Prostate gland (tissue), 2 donors: ENCODE measurements at regions not wholly inside any gene's neighbourhood (a gene's known extent, or its start where the extent isn't known, plus 50 kb on each side); places are given as distances from the start of the nearest gene placed in this dataset.

ENCODE experiments used
- DNase-seq: peaks from one replicate; pipeline ENCODE4 v3.0.0-alpha.2; 2019; ENCODE audit warnings: low spot score
- H3K27ac ChIP-seq, 2 donors: fragments of 200-600 bp; sonication (generic); 2 replicates each; pipeline ENCODE4 v1.5.1; 2017 to 2019
- H3K27me3 ChIP-seq: fragments of 200-600 bp; sonication (generic); replicated peaks from 2 replicates; pipeline ENCODE4 v1.5.1; 2019; ENCODE audit not compliant: insufficient read depth
- H3K36me3 ChIP-seq, 2 donors: fragments of 200-600 bp; sonication (generic); 1 replicate in 1 of 2; 2 replicates in 1 of 2; pipeline versions ENCODE4 v1.5.1 to v1.8.1; 2017 to 2019
- H3K4me1 ChIP-seq: fragments of 200-600 bp; sonication (generic); replicated peaks from 2 replicates; pipeline ENCODE4 v1.5.1; 2019
- H3K4me3 ChIP-seq, 2 donors: fragments of 200-600 bp; sonication (generic); 2 replicates each; pipeline ENCODE4 v1.5.1; 2017 to 2019
- H3K9me3 ChIP-seq: fragments of 200-600 bp; sonication (generic); 2 replicates; pipeline ENCODE4 v1.5.1; 2017
- POLR2A ChIP-seq: fragments of 450-650 bp; IDR thresholded peaks from one replicate; pipeline ENCODE4 v1.6.1; 2016; ENCODE audit warnings: antibody characterized with exemption, mild to moderate bottlenecking
- POLR2AphosphoS5 ChIP-seq: sonication (generic); formaldehyde crosslinking; IDR thresholded peaks from one replicate; pipeline ENCODE4 v1.6.1; 2017; ENCODE audit warnings: antibody characterized with exemption
- WGBS: methylation state at CpG from one replicate; pipeline ENCODE4 v1.1.5; 2018; 5-methylcytosine and 5-hydroxymethylcytosine counted together
- intact Hi-C: fragments of 100-400 bp; cut with DNase I; formaldehyde crosslinking; loops from one replicate; pipeline ENCODE4 v1.14.2; 2022
- TF ChIP-seq, protein P1 (sequence below), 4 experiments: fragments of 200-600 bp in 2 of 4; fragments of 450-650 bp in 2 of 4; sonication (generic) in 2 of 4; IDR thresholded peaks; 1 replicate in 3 of 4; 2 replicates in 1 of 4; pipeline ENCODE4 v1.5.1; 2016 to 2019; ENCODE audit warnings: antibody characterized with exemption in 4 of 4, mild to moderate bottlenecking in 2 of 4, moderate library complexity in 2 of 4

DNA sequence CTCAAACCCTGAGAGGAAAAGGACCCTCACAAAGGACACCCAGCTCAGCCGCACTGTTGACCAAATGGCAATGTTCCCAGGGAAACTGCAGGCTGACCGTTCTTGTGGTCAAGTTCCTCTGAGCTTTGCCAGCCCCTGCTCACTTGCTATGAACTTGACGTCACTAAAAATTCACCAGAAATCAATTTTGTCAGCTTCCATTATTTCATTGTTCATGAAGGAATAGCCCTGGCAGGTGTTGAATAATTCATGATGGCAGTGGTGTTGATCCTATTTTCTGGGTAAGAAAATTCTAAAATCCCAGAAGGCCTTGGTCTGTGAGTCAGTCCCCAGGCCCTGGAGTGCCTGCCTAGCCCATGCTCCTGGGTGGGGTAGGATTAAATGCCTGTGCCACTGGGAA, 318.9 kb downstream of the ZNF326 start:
- DNase-seq = no peak
- H3K36me3 ChIP-seq = no peaks in the 10 kb centered on the region
- no peak overlapping the region for H3K27ac ChIP-seq
- TF ChIP-seq, protein P1, sequence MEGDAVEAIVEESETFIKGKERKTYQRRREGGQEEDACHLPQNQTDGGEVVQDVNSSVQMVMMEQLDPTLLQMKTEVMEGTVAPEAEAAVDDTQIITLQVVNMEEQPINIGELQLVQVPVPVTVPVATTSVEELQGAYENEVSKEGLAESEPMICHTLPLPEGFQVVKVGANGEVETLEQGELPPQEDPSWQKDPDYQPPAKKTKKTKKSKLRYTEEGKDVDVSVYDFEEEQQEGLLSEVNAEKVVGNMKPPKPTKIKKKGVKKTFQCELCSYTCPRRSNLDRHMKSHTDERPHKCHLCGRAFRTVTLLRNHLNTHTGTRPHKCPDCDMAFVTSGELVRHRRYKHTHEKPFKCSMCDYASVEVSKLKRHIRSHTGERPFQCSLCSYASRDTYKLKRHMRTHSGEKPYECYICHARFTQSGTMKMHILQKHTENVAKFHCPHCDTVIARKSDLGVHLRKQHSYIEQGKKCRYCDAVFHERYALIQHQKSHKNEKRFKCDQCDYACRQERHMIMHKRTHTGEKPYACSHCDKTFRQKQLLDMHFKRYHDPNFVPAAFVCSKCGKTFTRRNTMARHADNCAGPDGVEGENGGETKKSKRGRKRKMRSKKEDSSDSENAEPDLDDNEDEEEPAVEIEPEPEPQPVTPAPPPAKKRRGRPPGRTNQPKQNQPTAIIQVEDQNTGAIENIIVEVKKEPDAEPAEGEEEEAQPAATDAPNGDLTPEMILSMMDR (IDR thresholded peaks at IDR 0.05) = no peak
- no peak for TF ChIP-seq POLR2AphosphoS5
- no peak for TF ChIP-seq POLR2A
- 75% methylated on average over 3 of the region's 3 CpGs for WGBS
- H3K4me1 ChIP-seq = no peaks in the 10 kb centered on the region
- no peak overlapping the region for H3K4me3 ChIP-seq
- no peaks in the 10 kb centered on the region for H3K9me3 ChIP-seq
- intact Hi-C loops = no loop called here
- H3K27me3 ChIP-seq = no peaks in the 10 kb centered on the region

DNA sequence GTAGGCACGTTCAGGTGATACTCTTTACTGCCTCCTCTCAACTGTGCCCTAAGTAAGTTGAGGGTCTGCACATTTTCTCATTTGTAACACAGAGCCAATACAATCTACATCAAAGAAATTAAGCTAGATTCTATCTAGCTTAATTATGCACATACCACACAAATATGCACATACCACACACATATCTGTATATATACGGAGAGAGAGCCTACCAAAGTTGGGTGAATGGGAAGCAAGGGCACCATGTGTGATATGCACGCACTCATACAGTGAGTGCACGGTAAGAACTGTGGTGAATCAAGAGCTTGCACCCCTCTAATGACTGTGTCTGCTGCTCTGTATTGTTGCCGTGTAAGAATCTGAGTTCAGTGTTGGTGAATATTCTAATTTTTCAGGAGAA, 314.9 kb downstream of the ZNF326 start:
- Histone ChIP-seq H3K4me1 (no peaks in the 10 kb centered on the region), H3K36me3 (no peaks in the 10 kb centered on the region), H3K27ac (no peak overlapping the region), H3K9me3 (no peaks in the 10 kb centered on the region), H3K4me3 (no peak overlapping the region), H3K27me3 (no peaks in the 10 kb centered on the region)
- TF ChIP-seq POLR2A = no peak
- no peak for TF ChIP-seq POLR2AphosphoS5
- TF ChIP-seq, protein P1 (IDR thresholded peaks at IDR 0.05) = no peak
- DNase-seq = no peak
- 88% methylated on average over 5 of the region's 5 CpGs for WGBS
- intact Hi-C loops = no loop called here

DNA sequence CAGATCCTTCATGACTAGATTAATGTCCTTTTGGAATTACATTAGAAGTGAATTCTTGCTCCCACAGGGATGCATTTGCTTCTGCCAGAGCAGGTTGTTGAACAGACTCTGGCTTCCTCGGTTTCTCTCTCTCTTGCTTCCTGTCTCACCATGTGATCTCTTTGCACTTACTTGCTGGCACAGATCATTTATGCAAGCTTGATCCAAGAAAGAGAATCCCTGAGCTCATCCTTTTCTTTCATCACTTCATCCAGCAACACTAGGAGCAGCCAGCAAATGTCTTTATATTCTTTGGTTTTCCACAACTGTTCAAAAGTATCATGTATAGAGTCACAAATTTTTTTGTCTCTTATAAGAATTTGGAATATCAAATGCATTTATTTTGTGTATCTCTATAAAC, 313.5 kb downstream of the ZNF326 start:
- 68% methylated on average over 1 of the region's 1 CpG for WGBS
- H3K4me3 ChIP-seq = no peak overlapping the region
- TF ChIP-seq POLR2A = no peak
- TF ChIP-seq, protein P1 (IDR thresholded peaks at IDR 0.05) = no peak
- no peak for TF ChIP-seq POLR2AphosphoS5
- H3K36me3 ChIP-seq = no peaks in the 10 kb centered on the region
- H3K27ac ChIP-seq = no peak overlapping the region
- H3K4me1 ChIP-seq = no peaks in the 10 kb centered on the region
- intact Hi-C loops = no loop called here
- H3K9me3 ChIP-seq = no peaks in the 10 kb centered on the region
- DNase-seq = no peak
- H3K27me3 ChIP-seq = no peaks in the 10 kb centered on the region

DNA sequence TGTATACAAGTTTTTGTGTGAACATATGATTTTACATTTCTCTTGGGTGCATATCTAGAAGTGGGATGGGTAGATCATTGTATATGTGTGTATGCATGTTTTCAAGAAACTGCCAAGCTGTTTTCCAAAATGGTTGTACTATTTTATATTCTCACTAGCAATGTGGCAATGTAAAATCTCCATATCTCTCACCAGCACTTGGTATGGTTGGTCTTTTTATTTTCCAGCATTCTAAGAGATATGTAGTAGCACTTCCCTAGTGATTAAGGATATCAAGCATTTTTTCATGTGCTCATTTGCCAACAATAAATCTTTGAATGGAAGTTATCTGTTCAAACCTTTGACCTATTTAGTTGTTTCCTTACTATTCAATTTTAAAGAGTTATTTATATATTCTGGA, 310.7 kb downstream of the ZNF326 start:
- H3K27ac ChIP-seq = no peak overlapping the region
- TF ChIP-seq, protein P1 (IDR thresholded peaks at IDR 0.05) = no peak
- TF ChIP-seq POLR2AphosphoS5 (no peak), POLR2A (no peak)
- intact Hi-C loops = no loop called here
- no peaks in the 10 kb centered on the region for H3K36me3 ChIP-seq
- no peaks in the 10 kb centered on the region for H3K4me1 ChIP-seq
- H3K27me3 ChIP-seq = no peaks in the 10 kb centered on the region
- H3K4me3 ChIP-seq = no peak overlapping the region
- DNase-seq = no peak
- no peaks in the 10 kb centered on the region for H3K9me3 ChIP-seq

DNA sequence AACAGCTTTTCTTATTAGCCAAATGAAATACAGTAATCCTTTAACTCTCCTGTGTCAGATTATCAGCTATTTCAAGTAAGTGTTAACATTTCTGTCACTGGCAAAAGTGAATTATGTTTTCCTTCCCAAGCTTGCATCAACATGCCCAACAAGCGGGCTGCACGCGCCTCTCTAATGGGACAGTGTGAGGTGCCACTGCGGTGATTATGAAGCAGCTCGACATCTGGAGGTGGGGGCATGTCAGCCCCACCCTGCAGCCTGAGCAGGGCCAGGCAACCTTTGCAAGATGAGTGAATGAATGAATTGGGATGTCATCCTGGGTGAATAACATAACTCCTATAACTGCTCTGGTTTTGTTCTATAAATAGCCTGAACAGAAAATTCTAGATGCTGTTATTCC, 301.4 kb downstream of the ZNF326 start:
- no peak for DNase-seq
- Histone ChIP-seq H3K27me3 (no peaks in the 10 kb centered on the region), H3K9me3 (no peaks in the 10 kb centered on the region), H3K36me3 (no peaks in the 10 kb centered on the region), H3K4me1 (no peaks in the 10 kb centered on the region), H3K27ac (no peak overlapping the region), H3K4me3 (no peak overlapping the region)
- TF ChIP-seq POLR2A (no peak), POLR2AphosphoS5 (no peak)
- TF ChIP-seq, protein P1 (IDR thresholded peaks at IDR 0.05) = no peak
- 58% methylated on average over 5 of the region's 5 CpGs for WGBS
- intact Hi-C loops = no loop called here
